ENCODE measurements at regions not wholly inside any gene's neighbourhood (a gene's known extent, or its start where the extent isn't known, plus 50 kb on each side); places are given as distances from the start of the nearest gene placed in this dataset.
"Not testable (repeated sequence)": the region's sequence is repeated elsewhere in the genome, so short reads cannot be mapped to it uniquely, and the experiment has no call there.

GRCh38 chr1:187816646-187817045 is 987.9 kb downstream of the PLA2G4A start:
- DNase-seq (ENCODE audit: low read depth in 2 of 2) = no peak

GRCh38 chr1:187817782-187818181 is 989.0 kb downstream of the PLA2G4A start:
- no peak for DNase-seq (ENCODE audit: low read depth in 2 of 2)

GRCh38 chr1:187819086-187819485 is 990.3 kb downstream of the PLA2G4A start:
- DNase-seq (ENCODE audit: low read depth in 2 of 2) = no peak

GRCh38 chr1:187836557-187836956 is 1007.8 kb downstream of the PLA2G4A start:
- no peak for DNase-seq (ENCODE audit: low read depth in 2 of 2)

DNA sequence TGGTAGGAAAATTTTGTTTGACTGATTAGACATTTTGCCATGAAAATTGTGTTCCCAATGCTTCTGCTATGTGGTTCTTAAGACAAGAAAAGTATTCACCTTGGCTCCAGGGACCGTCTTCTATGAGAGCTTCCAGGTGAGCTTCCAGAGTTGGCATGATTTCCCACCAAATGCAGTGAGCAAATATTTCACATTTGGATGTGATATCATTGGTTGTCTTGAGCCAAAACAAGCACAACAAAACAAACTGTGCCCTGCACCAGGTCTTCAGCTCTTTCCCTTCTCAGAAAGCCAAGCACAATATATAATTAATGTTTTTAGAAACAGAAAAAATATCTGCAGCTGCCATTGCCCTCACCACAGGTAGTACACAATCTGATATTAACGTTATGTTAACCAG is 1009.0 kb downstream of the PLA2G4A start:
- no peak for DNase-seq (ENCODE audit: low read depth in 2 of 2)

DNA sequence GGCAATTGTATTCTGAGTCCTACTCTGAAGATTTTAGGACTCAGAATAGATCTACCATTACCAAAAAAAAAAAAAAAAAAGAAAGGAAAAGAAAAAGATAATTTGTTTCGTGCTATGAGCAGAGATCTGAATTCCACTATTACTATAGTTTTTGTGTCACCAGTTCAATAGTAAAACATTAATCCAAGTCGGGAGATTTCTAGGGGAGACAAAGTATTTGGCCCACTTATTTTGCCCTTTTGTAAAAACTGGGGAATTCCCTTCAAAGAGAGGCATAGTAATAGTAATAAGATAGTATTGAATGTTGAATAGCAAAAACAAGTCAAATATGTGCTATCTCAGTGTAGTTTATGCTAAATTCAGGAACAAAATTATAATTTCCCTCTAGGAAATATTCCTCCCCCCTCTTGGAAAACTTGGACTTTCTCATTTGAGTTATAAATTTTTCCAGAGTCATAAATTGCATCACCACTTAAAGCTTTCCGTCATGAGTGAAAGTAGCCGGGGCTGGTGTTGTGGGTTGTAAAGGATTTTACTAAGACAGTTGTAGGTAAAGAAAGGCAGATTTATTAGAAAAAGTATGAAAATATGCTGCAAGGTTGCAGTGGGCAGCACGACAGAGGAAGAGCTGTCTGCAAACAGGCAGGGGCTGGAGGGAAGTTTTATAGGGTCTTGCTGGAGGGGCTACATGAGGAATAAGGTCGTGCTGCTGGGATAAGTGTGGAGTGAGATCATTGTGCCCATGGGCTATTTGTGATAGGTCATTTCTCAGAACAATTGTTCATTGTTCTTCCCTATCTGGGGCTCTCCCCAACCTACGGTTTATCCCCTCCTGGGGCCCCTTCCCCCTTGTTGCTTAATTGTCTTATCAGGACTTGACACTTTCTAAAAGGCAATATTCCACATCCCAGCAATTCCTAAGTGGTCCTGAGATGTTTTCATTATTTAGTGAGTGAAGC is 1009.9 kb downstream of the PLA2G4A start:
- DNase-seq (ENCODE audit: low read depth in 2 of 2) = no peak

- no peak for DNase-seq (ENCODE audit: low read depth in 2 of 2)
Observed at GRCh38 chr1:187839873-187840272, 1011.1 kb downstream of the PLA2G4A start.

DNA sequence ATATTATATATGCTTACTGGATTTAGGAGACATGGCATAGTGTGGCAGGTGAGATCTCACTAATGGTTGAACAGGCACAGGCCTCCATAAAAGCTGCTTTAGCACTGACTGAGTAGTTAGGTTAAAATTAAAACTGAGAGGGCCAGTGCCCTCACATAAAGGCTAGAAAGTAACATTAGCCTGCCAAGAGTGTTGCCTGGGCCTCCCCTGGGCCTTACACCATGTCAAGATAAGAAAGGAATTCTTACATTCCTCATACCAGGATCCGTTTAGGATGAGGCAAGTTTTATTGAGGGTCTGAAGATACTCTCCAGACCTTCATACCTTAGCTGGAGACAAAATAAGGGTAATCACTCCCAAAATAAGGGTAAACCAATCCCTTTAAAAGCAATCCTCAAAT is 1011.8 kb downstream of the PLA2G4A start:
- DNase-seq (ENCODE audit: low read depth in 2 of 2) = no peak

DNA sequence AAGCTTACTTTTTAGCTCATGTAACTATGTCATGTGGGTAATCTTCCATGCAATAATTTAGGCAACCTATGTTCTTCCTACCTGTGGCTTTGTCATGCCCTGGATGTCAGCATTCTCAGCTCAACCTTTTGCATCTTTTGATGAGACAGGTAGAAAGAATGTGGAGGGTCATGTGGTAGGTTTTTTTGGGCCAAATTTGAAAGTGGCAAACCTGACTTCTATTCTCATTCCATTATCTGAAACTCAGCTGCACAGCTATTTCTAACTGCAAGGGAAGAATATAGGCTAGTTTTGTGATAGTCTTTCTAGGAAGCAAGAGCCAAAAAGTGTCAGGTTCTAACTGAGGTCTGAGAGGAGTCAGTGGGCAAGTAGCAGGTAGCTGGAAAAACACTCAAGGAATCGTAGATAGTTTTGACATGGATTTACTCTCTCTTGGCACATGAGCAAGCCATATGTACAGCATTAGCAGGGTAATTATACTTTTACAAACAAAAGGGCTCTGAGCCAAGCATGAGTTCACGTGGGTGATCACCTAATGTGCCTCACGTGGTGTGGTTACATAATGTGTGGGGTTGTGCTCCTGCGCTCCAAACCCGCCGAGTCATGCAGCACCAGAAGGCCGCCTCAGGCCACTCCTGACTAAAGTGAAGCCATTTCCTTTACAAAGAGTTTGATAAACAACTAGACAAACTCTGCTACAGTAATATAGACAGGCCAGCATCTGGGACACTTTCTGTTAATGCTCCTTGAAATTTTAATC is 1013.8 kb downstream of the PLA2G4A start:
- DNase-seq (ENCODE audit: low read depth in 2 of 2) = peak in 1 of 2 donors; percentile 71

GRCh38 chr1:187844313-187844712 is 1015.6 kb downstream of the PLA2G4A start:
- DNase-seq (ENCODE audit: low read depth in 2 of 2) = no peak

DNA sequence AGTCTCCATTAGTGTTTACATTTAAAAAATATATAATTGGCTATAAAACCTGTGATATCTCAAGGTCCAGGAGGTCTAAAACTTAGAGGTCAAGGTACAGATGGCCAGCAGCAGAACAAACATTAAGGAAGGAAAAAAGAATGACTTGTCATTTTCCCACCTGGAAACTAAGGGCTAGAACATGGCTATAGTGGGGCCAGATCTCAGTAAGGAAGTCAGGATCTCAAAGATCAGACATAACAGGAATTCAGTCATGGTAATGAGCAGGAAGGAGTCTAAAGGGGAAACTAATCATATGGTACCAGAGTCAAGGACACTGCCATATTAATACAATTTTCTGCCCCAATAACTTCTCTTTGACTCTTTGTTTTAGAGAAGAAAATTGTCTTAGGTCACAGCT is 1018.8 kb downstream of the PLA2G4A start:
- DNase-seq (ENCODE audit: low read depth in 2 of 2) = peak in 1 of 2 donors; percentile 61

- DNase-seq (ENCODE audit: low read depth in 2 of 2) = peak; percentile 1 to 58
Observed at GRCh38 chr1:187848321-187848720, 1019.6 kb downstream of the PLA2G4A start.

DNA sequence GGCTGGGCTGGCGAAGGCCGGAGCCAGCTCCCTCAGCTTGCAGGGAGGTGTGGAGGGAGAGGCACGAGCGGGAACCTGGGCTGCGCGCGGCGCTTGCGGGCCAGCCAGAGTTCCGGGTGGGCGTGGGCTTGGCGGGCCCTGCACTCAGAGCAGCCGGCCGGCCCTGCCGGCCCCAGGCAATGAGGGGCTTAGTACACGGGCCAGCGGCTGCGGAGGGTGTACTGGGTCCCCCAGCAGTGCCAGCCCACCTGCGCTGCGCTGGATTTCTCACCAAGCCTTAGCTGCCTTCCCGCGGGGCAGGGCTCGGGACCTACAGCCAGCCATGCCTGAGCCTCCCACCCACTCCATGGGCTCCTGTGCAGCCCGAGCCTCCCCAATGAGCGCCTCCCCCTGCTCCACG is 1021.4 kb downstream of the PLA2G4A start:
- DNase-seq (ENCODE audit: low read depth in 2 of 2) = not testable (repeated sequence)

DNA sequence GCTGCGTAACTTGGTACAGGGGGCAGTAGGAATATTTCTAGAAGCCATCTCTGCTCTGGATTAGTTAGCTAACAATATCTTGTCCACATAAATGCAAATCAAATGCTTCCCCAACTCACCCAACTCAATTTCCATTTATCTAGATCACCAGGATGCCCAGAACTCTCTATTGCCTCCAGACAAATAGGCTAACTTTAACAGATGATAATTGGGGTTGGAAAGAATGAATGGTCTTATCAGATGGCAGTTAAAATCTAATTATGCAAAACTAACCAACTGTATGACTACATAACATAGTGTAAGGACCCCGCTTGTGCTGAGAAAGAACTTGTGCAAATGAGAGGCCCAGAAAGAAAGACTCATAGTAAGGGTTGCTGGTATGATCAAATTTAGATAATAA is 1024.8 kb downstream of the PLA2G4A start:
- no peak for DNase-seq (ENCODE audit: low read depth in 2 of 2)

GRCh38 chr1:187854457-187854856 is 1025.7 kb downstream of the PLA2G4A start:
- no peak for DNase-seq (ENCODE audit: low read depth in 2 of 2)

DNA sequence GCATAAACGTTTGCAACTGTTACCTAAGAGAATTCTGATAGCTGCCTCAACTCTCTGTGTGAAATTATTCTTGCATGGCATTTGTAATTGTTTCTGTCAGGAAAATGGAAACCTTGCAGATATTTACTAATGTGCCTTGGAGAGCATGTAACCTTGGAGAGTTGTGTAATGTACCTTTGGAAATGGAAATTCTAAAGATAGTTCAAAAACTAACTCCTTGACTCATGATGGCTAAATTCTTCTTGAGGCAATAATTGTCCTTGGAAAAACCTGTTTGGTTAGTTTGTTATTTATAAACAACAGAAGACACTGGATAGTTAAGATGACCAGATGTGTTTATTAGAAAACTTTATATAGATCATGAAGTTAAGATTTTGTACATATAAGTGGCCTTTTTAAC is 1033.8 kb downstream of the PLA2G4A start:
- no peak for DNase-seq (ENCODE audit: low read depth in 2 of 2)

GRCh38 chr1:187870552-187870951 is 1041.8 kb downstream of the PLA2G4A start:
- no peak for DNase-seq (ENCODE audit: low read depth in 2 of 2)

GRCh38 chr1:187871177-187871845 is 1042.6 kb downstream of the PLA2G4A start:
- peak in 1 of 2 donors; percentile 1 for DNase-seq (ENCODE audit: low read depth in 2 of 2)

DNA sequence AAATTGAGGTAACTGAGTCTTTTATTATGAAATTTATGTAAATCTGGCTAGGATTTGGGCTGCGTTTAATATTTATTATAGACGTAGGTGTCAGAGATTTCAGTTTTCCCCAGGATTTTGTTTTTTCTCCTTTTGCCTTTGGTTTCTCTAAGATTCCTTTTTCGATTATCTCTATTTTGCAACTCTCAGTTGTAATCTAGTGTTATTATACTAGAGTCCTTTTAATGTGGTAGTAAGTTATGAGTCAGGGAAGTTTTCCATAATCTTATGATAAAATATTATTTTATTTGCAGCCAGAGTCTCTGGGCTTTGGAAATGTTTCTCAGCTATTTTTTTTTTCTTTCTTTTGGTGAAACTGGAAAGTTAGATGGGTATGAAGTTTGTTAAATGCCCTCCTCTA is 1043.8 kb downstream of the PLA2G4A start:
- no peak for DNase-seq (ENCODE audit: low read depth in 2 of 2)

DNA sequence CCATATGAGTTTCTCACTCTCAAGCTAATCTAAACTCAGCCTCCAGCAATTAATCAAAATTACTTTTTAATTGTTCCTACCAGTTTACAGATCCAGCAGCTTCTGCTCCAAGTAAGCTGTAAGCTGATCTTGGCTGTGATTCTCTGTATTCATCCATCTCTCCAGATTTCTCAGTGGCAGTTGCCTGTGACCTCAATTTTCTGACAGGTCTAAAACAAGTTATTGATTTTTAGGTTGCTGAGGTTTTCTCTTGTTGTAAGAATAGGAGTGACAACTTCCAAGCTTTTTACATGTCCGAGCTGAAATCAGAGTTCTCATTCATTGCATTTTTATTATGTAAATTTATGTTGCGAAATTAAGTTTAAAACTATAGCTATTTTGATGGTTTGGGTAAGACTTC is 1044.4 kb downstream of the PLA2G4A start:
- DNase-seq (ENCODE audit: low read depth in 2 of 2) = no peak

- no peak for DNase-seq (ENCODE audit: low read depth in 2 of 2)
Observed at GRCh38 chr1:187876775-187877174, 1048.0 kb downstream of the PLA2G4A start.

DNA sequence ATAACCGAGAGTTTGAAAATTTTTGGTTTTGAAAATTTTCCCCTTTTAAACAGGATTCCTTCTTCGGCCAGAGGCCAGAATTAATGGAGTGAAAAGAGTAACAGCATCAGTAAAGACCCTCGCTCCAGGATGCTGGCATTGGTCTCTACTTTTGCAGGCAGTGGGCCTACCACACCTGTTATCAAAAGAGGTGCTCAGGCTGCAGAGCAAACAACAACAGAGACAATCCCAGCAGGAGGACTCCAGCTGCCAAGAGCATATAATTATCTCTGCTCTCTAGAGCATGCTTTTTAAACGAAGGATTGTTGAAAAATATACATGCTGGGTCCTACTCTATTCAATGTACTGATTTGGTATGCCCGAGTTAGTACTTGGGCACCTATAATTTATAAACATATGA is 1048.5 kb downstream of the PLA2G4A start:
- DNase-seq (ENCODE audit: low read depth in 2 of 2) = no peak
